Peyer's patch (tissue), 4 donors: ENCODE measurements at regions not wholly inside any gene's neighbourhood (a gene's known extent, or its start where the extent isn't known, plus 50 kb on each side); places are given as distances from the start of the nearest gene placed in this dataset.

Experiments
- CTCF ChIP-seq, 6 experiments: fragments of 450-650 bp in 4 of 6; fragments of 200-600 bp in 2 of 6; sonication (generic) in 1 of 6; IDR thresholded peaks; one replicate each; pipeline ENCODE4 v1.5.1; 2017 to 2019; ENCODE audit warnings: antibody characterized with exemption in 6 of 6, mild to moderate bottlenecking in 3 of 6, moderate library complexity in 1 of 6
- POLR2A ChIP-seq, 2 donors: fragments of 450-650 bp; IDR thresholded peaks; one replicate each; pipeline ENCODE4 v1.5.1; 2017; ENCODE audit warnings: antibody characterized with exemption in 2 of 2, mild to moderate bottlenecking in 2 of 2, moderate library complexity in 2 of 2

DNA sequence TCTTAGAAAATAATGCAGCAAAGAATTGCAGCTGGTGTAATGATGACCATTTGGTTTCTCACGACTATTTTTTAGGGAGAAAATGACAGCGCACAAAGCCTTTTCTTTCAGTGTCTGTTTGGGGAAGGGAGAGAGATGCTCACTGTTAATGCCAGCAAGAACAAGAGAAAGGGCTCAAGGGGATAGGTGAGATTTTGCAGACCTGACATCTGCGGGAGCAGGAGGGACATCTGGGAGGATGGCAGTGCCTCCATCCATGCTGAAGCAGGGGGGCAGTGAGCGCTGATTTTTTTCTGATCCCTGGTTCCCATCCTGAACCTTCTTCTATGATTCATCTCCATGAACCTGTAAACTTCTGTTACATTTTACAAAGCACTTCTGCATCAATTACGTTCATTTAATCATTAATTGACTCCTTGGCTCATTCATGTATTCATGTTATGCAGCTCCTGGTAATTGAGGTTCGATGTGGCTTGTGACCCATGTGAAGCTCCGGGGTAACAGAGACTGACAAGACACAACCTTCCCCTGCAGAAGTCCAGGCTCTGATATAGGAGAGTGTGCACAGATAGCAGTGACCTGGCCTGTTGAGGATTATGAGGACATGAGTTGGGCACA, 595.3 kb downstream of the PTPRU start:
- TF ChIP-seq CTCF (IDR thresholded peaks at IDR 0.05): no peak
- no peak for TF ChIP-seq POLR2A (IDR thresholded peaks at IDR 0.05)
